Stimulated activated naive CD8-positive, alpha-beta T cell treated with anti-CD3 and anti-CD28 coated beads, Interleukin-15, Interleukin-2, amounts not matched to agents 100 ng/mL and 50 ng/mL, for 24 hours (primary cell): ENCODE measurements at regions not wholly inside any gene's neighbourhood (a gene's known extent, or its start where the extent isn't known, plus 50 kb on each side); places are given as distances from the start of the nearest gene placed in this dataset.
"Not testable (repeated sequence)": the region's sequence is repeated elsewhere in the genome, so short reads cannot be mapped to it uniquely, and the experiment has no call there.

Experiments used
- H3K27ac Mint-ChIP-seq: one replicate; pipeline ENCODE4 v1.8.0; 2021; ENCODE audit warnings: mild to moderate bottlenecking, mixed read lengths
- H3K27me3 Mint-ChIP-seq: one replicate; pipeline ENCODE4 v1.8.0; 2021; ENCODE audit warnings: mixed read lengths
- H3K36me3 Mint-ChIP-seq: one replicate; pipeline ENCODE4 v1.8.0; 2021; ENCODE audit warnings: low read depth, mixed read lengths
- H3K4me1 Mint-ChIP-seq: one replicate; pipeline ENCODE4 v1.8.0; 2021; ENCODE audit warnings: low read depth, mixed read lengths
- H3K4me3 Mint-ChIP-seq: one replicate; pipeline ENCODE4 v1.8.0; 2021; ENCODE audit warnings: mild to moderate bottlenecking, mixed read lengths
- H3K9me3 Mint-ChIP-seq: one replicate; pipeline ENCODE4 v1.8.0; 2021; ENCODE audit warnings: mixed read lengths

DNA sequence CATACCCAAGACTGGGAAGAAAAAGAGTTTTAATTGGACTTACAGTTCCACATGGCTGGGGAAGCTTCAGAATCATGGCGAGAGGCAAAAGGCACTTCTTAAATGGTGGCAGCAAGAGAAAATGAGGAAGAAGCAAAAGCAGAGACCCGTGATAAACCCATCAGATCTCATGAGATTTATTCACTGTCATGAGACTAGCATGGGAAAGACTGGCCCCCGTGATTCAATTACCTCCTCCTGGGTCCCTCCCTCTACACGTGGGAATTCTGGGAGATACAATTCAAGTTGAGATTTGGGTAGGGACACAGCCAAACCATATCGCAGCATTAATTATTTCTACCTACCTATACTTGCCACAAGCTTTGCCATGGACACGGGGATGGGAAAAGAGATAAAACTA lies 483.5 kb upstream of the KLF6 start:
- H3K4me3 Mint-ChIP-seq, H3K9me3 Mint-ChIP-seq, H3K27me3 Mint-ChIP-seq: not testable (repeated sequence)

DNA sequence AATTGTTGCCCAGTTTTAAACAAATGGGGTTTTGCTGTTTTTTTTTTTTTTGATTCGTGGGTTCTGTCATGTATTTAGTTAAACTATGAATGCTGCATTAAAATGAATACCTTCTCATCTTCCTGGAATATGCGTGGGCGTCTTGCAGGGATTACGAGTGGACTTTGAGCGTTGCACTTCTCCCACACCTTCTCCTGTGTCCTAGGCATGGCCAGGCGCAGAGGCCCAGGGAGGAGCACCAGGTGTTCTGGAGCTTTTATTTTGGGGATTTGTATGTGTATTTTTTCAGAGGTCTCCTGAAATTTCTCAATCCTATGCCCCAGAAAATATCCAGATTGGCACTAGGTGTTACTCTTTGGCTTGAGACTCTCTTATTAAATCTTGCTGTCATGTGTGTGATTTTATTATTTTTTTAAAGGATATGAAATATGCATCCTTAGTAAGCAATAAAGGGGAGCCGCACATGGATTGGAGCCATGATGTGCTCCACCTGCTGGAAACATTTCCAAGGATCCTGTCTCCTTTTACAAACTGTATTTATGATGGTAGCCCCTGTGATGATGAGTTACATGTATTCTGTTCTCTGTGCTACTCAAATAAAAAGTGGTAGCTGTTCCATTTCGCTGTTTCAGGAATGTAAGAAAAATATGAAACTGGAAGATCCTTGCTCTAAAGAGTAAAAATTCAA lies 482.2 kb upstream of the KLF6 start:
- H3K27ac Mint-ChIP-seq = no peak overlapping the region
- no peaks in the 10 kb centered on the region for H3K36me3 Mint-ChIP-seq
- H3K4me1 Mint-ChIP-seq = peaks cover 7% of the 10 kb centered on the region
- H3K9me3 Mint-ChIP-seq = no peaks in the 10 kb centered on the region
- no peak overlapping the region for H3K4me3 Mint-ChIP-seq
- H3K27me3 Mint-ChIP-seq = peaks cover 3% of the 10 kb centered on the region

More for the DNA sequence above, 483.5 kb upstream of the KLF6 start:
- not testable (repeated sequence) for H3K36me3 Mint-ChIP-seq, H3K27ac Mint-ChIP-seq, H3K4me1 Mint-ChIP-seq

DNA sequence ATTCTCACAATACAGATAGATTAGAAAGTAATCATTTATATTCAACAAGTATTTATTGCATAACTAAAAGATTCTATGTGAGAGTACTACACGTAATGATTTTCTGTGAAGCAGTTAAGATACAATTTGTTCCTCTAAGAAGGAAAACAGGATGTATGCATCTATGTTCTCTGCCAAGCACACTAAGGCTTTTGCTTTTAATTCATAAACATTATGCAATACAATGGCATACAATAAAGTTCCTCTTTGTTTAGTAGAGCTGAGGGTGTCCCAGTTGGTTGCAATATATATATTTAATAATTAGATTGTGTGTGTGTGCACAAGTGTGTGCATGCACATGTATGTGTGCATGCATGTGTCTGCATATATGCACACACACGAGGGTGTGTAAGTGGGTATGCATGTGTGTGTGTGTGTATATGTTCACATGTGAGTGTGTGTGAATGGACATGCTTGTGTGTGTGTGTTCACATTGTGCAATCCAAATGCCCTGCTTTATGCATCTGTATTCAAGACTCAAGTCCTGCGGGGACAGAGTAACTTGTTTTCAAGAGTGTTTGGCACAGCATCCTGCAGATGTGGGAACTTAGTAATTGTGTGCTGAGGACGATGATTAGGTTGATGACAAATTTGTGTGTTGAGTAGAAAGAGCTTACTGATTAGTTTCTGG lies 481.5 kb upstream of the KLF6 start:
- H3K9me3 Mint-ChIP-seq = no peaks in the 10 kb centered on the region
- H3K27ac Mint-ChIP-seq = no peak overlapping the region
- peaks cover 3% of the 10 kb centered on the region for H3K27me3 Mint-ChIP-seq
- peaks cover 7% of the 10 kb centered on the region for H3K4me1 Mint-ChIP-seq
- no peaks in the 10 kb centered on the region for H3K36me3 Mint-ChIP-seq
- H3K4me3 Mint-ChIP-seq = no peak overlapping the region

DNA sequence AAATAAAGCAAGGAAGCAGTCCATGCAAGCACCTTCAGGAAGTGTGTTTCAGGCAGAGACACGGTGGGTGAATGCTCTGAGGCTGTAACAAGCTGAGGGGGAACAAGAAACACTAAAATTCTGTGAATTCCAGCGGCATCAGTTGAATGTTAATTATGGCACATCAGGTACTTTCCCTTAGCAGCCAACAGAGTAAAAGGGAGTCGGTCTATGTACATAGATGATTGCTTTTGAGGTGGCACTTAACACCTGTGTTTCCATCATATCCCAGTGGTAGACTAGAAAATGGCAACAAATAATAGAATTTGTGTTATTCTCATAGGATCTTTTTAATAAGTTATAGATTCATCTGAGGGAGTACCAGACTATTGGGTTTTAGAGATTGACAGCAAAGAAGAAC lies 481.0 kb upstream of the KLF6 start:
- H3K4me3 Mint-ChIP-seq = no peak overlapping the region
- no peaks in the 10 kb centered on the region for H3K36me3 Mint-ChIP-seq
- no peaks in the 10 kb centered on the region for H3K9me3 Mint-ChIP-seq
- peaks cover 7% of the 10 kb centered on the region for H3K4me1 Mint-ChIP-seq
- H3K27ac Mint-ChIP-seq = no peak overlapping the region
- H3K27me3 Mint-ChIP-seq = peaks cover 3% of the 10 kb centered on the region

DNA sequence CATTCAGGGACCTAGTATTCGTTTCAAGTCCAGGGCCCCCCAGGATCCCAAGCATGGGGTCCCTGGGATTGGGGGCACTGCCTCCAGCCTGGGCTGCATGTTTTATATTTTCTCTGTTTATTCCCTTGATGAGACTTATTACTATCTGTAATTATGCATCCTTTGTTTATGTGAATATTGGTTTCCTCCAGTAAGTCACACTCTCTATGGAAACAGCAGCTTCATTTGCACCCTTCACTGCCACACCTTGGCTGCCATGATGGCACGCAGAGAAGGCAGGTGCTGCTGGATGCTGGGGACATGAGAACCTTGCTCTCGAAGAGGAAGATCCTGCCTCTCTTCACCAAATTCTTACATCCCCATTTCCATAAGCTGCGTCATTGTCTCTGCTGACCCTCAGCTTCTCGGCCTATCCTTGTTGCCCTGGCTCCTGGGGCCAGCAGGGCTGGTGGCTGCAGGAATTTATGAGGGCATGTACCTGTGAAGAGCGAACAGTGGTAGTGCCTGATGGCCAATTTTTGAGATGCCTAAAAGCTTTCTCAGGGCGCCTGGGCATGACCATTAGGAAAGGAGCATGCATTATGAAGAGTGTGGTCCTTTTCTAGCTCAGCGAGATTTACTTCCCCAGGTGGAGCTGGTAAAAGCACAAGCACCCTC lies 479.3 kb upstream of the KLF6 start:
- Mint-ChIP-seq H3K9me3 (no peaks in the 10 kb centered on the region), H3K4me3 (no peak overlapping the region), H3K27me3 (peaks cover 3% of the 10 kb centered on the region)

DNA sequence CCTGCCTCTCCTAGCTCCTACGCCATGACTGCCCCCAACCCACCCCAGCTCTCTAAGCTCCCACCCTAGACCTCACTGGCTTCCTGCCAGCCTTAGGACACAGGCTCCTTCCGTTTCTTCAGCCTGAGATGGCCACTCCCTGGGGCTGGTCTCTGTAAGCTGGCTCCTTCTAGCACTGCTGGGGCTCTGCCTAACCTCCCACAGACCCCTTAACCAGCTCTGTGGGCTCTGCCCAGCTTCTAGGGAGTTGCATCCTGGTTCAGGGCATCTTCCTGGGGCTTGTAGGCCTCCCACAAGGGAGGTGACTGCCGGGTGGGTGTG lies 478.6 kb upstream of the KLF6 start:
- no peaks in the 10 kb centered on the region for H3K36me3 Mint-ChIP-seq
- no peaks in the 10 kb centered on the region for H3K9me3 Mint-ChIP-seq
- peaks cover 3% of the 10 kb centered on the region for H3K27me3 Mint-ChIP-seq
- H3K4me3 Mint-ChIP-seq = no peak overlapping the region
- H3K4me1 Mint-ChIP-seq = peaks cover 7% of the 10 kb centered on the region
- no peak overlapping the region for H3K27ac Mint-ChIP-seq

More for the DNA sequence above, 479.3 kb upstream of the KLF6 start:
- Mint-ChIP-seq H3K4me1 (peaks cover 7% of the 10 kb centered on the region), H3K27ac (no peak overlapping the region), H3K36me3 (no peaks in the 10 kb centered on the region)

DNA sequence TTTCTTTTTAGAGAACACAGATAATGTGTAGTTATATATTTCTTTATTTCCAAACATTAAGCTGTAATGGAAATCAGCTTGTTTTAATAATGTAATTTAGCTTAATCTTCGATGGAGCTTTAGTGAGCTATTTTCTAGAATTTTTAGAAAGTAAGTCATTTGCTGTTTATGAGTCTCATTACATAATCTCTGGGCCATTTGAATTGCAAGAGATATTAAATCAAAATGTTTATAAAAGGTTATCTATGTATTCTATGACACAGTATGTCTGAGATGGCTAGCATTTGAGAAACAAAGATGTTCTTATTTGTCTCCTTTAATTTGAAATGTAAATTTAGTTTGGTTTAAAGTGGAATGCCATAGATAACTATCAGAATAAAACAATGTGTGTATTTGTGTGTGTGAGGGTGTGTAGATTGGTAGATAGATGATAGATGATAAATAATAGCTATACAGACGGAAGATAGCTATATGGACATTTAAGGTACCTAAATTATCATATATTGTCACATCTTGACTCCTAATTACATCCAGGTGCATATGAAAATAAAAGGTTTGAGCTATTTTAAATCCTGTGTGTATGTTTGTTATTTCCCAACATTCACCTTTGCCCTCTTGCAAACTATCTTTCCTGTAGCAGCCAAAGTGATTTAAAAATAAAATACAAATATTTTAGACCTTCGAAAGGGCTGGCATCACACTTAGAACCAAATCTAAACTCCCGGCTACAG lies 478.0 kb upstream of the KLF6 start:
- Mint-ChIP-seq H3K4me1 (peaks cover 7% of the 10 kb centered on the region), H3K27me3 (peaks cover 3% of the 10 kb centered on the region), H3K36me3 (no peaks in the 10 kb centered on the region), H3K4me3 (no peak overlapping the region), H3K9me3 (no peaks in the 10 kb centered on the region), H3K27ac (no peak overlapping the region)

DNA sequence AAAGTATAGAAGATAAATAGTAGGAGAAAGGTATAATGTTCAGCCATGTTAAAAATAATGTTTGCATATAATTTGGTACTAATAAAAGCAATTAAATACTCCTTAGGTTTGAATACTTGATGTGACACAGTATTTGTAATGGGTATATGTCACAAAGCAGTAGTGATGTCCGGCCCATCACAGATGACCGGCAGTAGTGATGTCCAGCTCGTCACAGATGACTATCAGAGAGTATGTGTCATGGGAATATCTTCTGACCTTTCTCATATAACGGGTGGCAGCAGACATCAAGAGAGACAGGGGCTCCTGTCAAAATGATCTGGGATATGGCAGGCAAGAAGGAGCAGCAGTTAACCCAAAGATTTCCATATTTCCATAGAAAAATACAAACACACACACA lies 477.4 kb upstream of the KLF6 start:
- peaks cover 7% of the 10 kb centered on the region for H3K4me1 Mint-ChIP-seq

DNA sequence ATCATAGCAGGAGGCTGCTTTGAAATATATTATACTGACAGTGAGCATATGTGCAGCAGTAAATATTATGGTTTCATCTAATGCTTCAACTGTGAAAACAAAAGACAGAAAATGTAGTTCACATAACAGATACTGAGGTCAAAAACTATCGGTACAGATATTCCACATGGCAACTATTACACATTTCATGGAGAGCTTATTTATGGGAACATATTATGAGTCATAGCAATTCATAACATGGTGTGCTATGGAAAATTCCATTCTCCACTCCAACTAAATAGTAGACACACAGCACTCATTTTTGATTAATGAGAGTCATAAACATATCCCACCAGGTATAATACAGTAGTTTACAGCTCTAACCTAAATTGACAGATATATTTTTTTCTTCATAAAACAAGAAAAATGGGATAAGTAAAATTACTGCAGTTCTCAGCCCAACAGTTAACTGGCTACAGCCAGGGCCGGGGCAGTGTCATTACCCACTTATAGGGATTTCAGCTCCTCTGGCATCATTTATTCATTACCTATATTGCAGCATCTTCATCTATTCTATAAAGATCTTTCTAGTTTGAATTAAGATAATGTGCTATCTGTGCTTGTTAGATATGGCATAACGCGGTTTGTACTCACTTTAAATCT lies 475.6 kb upstream of the KLF6 start:
- H3K27ac Mint-ChIP-seq = no peak overlapping the region
- peaks cover 2% of the 10 kb centered on the region for H3K27me3 Mint-ChIP-seq
- no peaks in the 10 kb centered on the region for H3K9me3 Mint-ChIP-seq
- H3K4me1 Mint-ChIP-seq = peaks cover under 1% of the 10 kb centered on the region
- H3K4me3 Mint-ChIP-seq = no peak overlapping the region
- H3K36me3 Mint-ChIP-seq = no peaks in the 10 kb centered on the region

More for the DNA sequence above, 477.4 kb upstream of the KLF6 start:
- peaks cover under 1% of the 10 kb centered on the region for H3K27me3 Mint-ChIP-seq
- no peak overlapping the region for H3K4me3 Mint-ChIP-seq
- no peaks in the 10 kb centered on the region for H3K36me3 Mint-ChIP-seq
- H3K27ac Mint-ChIP-seq = no peak overlapping the region
- no peaks in the 10 kb centered on the region for H3K9me3 Mint-ChIP-seq

DNA sequence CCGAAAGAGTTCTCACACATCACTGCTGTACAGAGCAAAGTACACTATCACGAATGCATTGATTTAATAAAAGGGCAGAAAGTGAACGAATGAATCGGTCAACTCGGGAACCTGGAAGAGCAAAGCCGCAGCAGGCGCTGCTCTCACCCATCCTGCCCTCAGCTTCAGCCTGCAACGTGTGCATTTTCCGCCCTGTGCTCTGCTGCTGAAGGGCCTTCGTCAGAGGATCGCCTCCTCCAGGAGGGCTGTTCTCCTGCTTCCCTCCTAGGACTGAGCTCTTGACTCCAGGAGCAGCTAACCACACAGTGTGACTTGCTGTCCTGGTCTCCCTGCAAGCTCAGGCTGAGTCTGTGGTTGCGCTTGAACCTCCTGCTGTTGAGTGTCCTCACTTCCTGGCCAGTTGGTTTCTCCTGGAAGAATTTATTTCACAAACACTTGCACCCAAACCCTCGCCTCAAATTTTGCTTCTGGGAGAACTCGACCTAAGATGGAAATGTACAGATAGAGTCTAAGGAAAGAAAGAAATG lies 473.0 kb upstream of the KLF6 start:
- Mint-ChIP-seq H3K27ac (no peak overlapping the region), H3K36me3 (no peaks in the 10 kb centered on the region), H3K27me3 (peaks cover 8% of the 10 kb centered on the region), H3K4me3 (no peak overlapping the region), H3K9me3 (peaks cover 5% of the 10 kb centered on the region), H3K4me1 (no peaks in the 10 kb centered on the region)

DNA sequence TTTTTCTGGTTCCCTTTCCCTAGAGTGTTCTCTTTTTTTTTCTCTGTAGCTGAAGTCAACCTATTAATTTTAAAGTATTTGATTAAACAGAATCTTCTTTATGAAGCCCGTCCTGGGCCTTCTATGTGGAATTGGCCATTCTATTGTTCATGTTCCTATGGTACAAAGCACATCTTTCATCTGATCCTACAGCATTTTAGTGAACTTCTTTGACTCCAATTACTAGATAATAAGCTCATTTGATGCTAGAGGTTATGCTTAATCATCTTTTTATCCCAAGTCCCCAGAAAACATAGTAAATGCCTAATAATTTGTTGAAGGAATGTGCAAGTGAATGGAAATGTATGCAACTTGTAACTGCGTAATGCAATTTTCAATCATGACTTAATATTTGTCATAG lies 472.0 kb upstream of the KLF6 start:
- Mint-ChIP-seq H3K9me3 (peaks cover 5% of the 10 kb centered on the region), H3K4me3 (no peak overlapping the region), H3K4me1 (no peaks in the 10 kb centered on the region), H3K36me3 (no peaks in the 10 kb centered on the region), H3K27me3 (peaks cover 8% of the 10 kb centered on the region), H3K27ac (no peak overlapping the region)

DNA sequence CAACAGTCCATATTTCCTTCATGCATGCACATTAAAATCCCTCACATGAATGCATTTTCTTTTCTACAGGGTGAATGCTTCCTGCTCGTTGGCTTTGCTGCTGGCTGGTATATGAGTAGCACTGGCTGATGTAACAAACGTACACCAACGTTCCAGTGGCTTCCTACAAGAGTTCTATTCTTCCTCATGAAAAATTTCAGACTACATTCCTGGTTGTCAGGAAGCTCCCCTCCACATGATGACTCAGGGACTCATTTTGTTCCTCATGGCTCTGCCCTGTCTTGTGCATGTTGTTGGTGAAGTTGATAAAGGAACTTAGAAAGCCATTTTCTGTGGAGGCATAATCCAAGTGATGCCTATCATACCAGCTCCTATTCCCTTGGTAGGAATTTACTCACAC lies 470.7 kb upstream of the KLF6 start:
- H3K27ac Mint-ChIP-seq = no peak overlapping the region
- no peaks in the 10 kb centered on the region for H3K36me3 Mint-ChIP-seq
- H3K4me1 Mint-ChIP-seq = no peaks in the 10 kb centered on the region
- peaks cover 5% of the 10 kb centered on the region for H3K9me3 Mint-ChIP-seq
- H3K27me3 Mint-ChIP-seq = peaks cover 8% of the 10 kb centered on the region
- no peak overlapping the region for H3K4me3 Mint-ChIP-seq

DNA sequence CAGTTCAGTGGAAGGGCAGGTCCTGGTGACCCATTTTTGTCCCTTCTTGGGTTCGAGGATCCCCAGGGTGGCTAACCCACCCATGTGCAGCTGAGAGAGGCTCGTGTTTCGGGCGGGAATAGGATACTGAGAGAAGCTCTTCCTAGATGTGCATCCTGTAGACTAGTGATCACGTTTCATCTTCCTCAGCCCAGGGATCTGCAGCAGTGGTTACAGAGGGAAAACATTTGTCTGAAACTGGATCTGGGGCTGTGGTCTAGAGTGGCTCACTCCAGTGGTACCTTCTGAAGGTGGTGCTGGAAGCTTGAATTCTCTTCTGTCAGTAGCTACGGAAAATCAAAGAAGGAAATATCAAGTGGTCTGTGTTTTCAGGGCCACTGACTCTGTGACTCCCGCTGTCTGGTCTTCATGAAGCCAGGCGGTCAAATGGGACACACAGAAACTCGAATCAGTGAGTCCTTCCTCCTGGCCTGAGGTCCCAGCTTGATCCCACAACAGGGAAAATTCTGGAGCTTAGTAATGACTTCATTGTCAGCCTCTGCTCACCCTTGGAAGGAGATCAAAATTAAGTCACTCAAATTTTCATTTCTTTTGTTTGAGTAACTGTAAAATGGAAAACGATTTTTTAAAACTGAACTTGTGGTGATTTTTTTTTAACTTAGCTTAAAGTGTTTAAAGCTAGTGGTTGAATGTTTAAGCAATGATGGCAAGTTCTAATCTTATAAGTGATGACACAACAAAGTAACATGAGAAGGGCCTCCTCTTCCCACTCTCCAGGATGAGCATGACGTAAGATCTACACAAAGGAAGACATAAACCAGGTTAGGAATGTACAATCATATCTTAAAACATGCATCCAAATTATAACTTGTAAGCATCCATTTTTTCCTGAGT lies 469.3 kb upstream of the KLF6 start:
- Mint-ChIP-seq H3K9me3 (peaks cover 5% of the 10 kb centered on the region), H3K36me3 (no peaks in the 10 kb centered on the region), H3K27me3 (peaks cover 8% of the 10 kb centered on the region), H3K27ac (no peak overlapping the region), H3K4me1 (peaks cover 10% of the 10 kb centered on the region), H3K4me3 (no peak overlapping the region)

DNA sequence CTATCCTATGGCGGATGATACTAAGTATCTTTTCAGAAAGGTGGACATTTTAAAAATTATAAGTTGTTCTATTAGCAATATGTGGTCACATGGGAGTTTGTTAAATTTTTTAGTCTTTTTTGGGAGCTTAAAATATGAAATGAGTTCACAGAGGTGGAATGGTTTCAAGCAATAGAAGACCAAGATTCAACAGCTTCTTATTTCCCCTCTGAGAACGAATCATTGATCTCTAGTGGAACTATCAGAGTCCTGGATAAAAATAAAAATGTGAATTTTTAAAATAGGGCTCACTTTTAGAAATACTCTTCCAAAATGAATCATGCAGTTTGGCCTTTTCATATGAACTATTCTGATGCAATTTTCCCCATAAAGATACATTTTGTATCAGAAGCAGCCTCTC lies 467.7 kb upstream of the KLF6 start:
- no peaks in the 10 kb centered on the region for H3K36me3 Mint-ChIP-seq
- peaks cover 10% of the 10 kb centered on the region for H3K4me1 Mint-ChIP-seq
- H3K4me3 Mint-ChIP-seq = no peak overlapping the region
- no peak overlapping the region for H3K27ac Mint-ChIP-seq
- H3K27me3 Mint-ChIP-seq = peaks cover 8% of the 10 kb centered on the region
- peaks cover 5% of the 10 kb centered on the region for H3K9me3 Mint-ChIP-seq
